ENCODE measurements at regions not wholly inside any gene's neighbourhood (a gene's known extent, or its start where the extent isn't known, plus 50 kb on each side); places are given as distances from the start of the nearest gene placed in this dataset.

- Histone ChIP-seq H3K36me3 (ENCODE audit: insufficient read depth, low read length) (no peaks in the 10 kb centered on the region), H3K9me2 (ENCODE audit: insufficient read depth, low read length) (no peaks in the 10 kb centered on the region), H4K20me1 (ENCODE audit: insufficient read depth) (no peaks in the 10 kb centered on the region), H2AFZ (ENCODE audit: low read depth, low read length) (no peak overlapping the region), H3K9ac (ENCODE audit: low read length) (no peak overlapping the region), H3K27me3 (ENCODE audit: insufficient read depth, low read depth, low read length) (no peaks in the 10 kb centered on the region), H3K79me2 (replicated peaks; ENCODE audit: insufficient read depth, low read length) (no peaks in the 10 kb centered on the region), H3K4me2 (ENCODE audit: low read length) (no peak overlapping the region), H3K4me3 (ENCODE audit: low read length) (no peak overlapping the region), H3F3A (ENCODE audit: insufficient read depth, low read length, poor library complexity, severe bottlenecking) (no peaks in the 10 kb centered on the region), H3K9me3 (ENCODE audit: low read length) (no peaks in the 10 kb centered on the region), H3K27ac (ENCODE audit: low read length) (no peak overlapping the region)
- TF ChIP-seq TAF1 (IDR thresholded peaks at IDR 0.05; ENCODE audit: low read depth), result no peak
- TF ChIP-seq MXI1 (conservative IDR thresholded peaks at IDR 0.05; ENCODE audit: poor library complexity, severe bottlenecking), result no peak
- no peak for TF ChIP-seq RAD21 (conservative IDR thresholded peaks at IDR 0.05)
- TF ChIP-seq POLR2AphosphoS5 (IDR thresholded peaks at IDR 0.05), result no peak
- no peak for TF ChIP-seq SMC3 (conservative IDR thresholded peaks at IDR 0.05; ENCODE audit: poor library complexity)
- TF ChIP-seq REST (IDR thresholded peaks at IDR 0.05; ENCODE audit: borderline replicate concordance), result no peak
- TF ChIP-seq CTCF (IDR thresholded peaks at IDR 0.05; ENCODE audit: poor library complexity, severe bottlenecking), result no peak
- no peak for TF ChIP-seq EP300 (conservative IDR thresholded peaks at IDR 0.05; ENCODE audit: poor library complexity, severe bottlenecking)
These were observed 275.0 kb upstream of the SLCO3A1 start for GRCh38 chr15:91578511-91578910.

- Histone ChIP-seq H3K27ac (ENCODE audit: low read length) (no peak overlapping the region), H3K4me3 (ENCODE audit: low read length) (no peak overlapping the region), H3K9me2 (ENCODE audit: insufficient read depth, low read length) (no peaks in the 10 kb centered on the region), H3F3A (ENCODE audit: insufficient read depth, low read length, poor library complexity, severe bottlenecking) (no peaks in the 10 kb centered on the region), H3K4me2 (ENCODE audit: low read length) (no peak overlapping the region), H3K9me3 (ENCODE audit: low read length) (no peaks in the 10 kb centered on the region), H4K20me1 (ENCODE audit: insufficient read depth) (no peaks in the 10 kb centered on the region), H3K36me3 (ENCODE audit: insufficient read depth, low read length) (no peaks in the 10 kb centered on the region), H3K9ac (ENCODE audit: low read length) (no peak overlapping the region), H3K79me2 (replicated peaks; ENCODE audit: insufficient read depth, low read length) (no peaks in the 10 kb centered on the region), H2AFZ (ENCODE audit: low read depth, low read length) (no peak overlapping the region), H3K27me3 (ENCODE audit: insufficient read depth, low read depth, low read length) (no peaks in the 10 kb centered on the region)
- no peak for TF ChIP-seq POLR2AphosphoS5 (IDR thresholded peaks at IDR 0.05)
These were observed 268.6 kb upstream of the SLCO3A1 start for GRCh38 chr15:91584895-91585294.

GRCh38 chr15:91586560-91586959, 266.9 kb upstream of the SLCO3A1 start:
- Histone ChIP-seq H3K9me3 (ENCODE audit: low read length) (no peaks in the 10 kb centered on the region), H3K4me3 (ENCODE audit: low read length) (no peak overlapping the region)

More at GRCh38 chr15:91586560-91586959, 266.9 kb upstream of the SLCO3A1 start:
- no peaks in the 10 kb centered on the region for H3K27me3 ChIP-seq (ENCODE audit: insufficient read depth, low read depth, low read length)
- H3K79me2 ChIP-seq (replicated peaks; ENCODE audit: insufficient read depth, low read length), result no peaks in the 10 kb centered on the region
- no peak for TF ChIP-seq CTCF (IDR thresholded peaks at IDR 0.05; ENCODE audit: poor library complexity, severe bottlenecking)
- no peak for TF ChIP-seq EZH2 (IDR thresholded peaks at IDR 0.05; ENCODE audit: borderline replicate concordance, insufficient read depth, low read length, poor library complexity, severe bottlenecking)
- no peak for TF ChIP-seq MXI1 (conservative IDR thresholded peaks at IDR 0.05; ENCODE audit: poor library complexity, severe bottlenecking)
- TF ChIP-seq REST (IDR thresholded peaks at IDR 0.05; ENCODE audit: borderline replicate concordance), result no peak
- H3F3A ChIP-seq (ENCODE audit: insufficient read depth, low read length, poor library complexity, severe bottlenecking), result no peaks in the 10 kb centered on the region
- H3K27ac ChIP-seq (ENCODE audit: low read length), result no peak overlapping the region
- no peaks in the 10 kb centered on the region for H3K9me2 ChIP-seq (ENCODE audit: insufficient read depth, low read length)
- H4K20me1 ChIP-seq (ENCODE audit: insufficient read depth), result no peaks in the 10 kb centered on the region
- H2AFZ ChIP-seq (ENCODE audit: low read depth, low read length), result no peak overlapping the region
- H3K9ac ChIP-seq (ENCODE audit: low read length), result no peak overlapping the region
- H3K4me2 ChIP-seq (ENCODE audit: low read length), result no peak overlapping the region
- no peaks in the 10 kb centered on the region for H3K36me3 ChIP-seq (ENCODE audit: insufficient read depth, low read length)
